Ovary (tissue), 7 donors: ENCODE measurements at regions not wholly inside any gene's neighbourhood (a gene's known extent, or its start where the extent isn't known, plus 50 kb on each side); places are given as distances from the start of the nearest gene placed in this dataset.
A peak's percentile ranks its signal among the peaks of the same experiment; 100 is the strongest.

ENCODE experiments used
- DNase-seq, 5 donors: peaks; one replicate each; pipeline ENCODE4 v3.0.0-alpha.2; 2019 to 2020
- H3K27ac ChIP-seq, 2 donors: fragments of 200-600 bp; one replicate each; pipeline versions ENCODE4 v1.5.1 to v1.8.0; 2019 to 2022
- H3K27me3 ChIP-seq: fragments of 200-600 bp; one replicate; pipeline ENCODE4 v1.8.0; 2022
- H3K36me3 ChIP-seq: fragments of 200-600 bp; sonication (generic); one replicate; pipeline ENCODE4 v1.5.1; 2019
- H3K4me1 ChIP-seq: one replicate; pipeline ENCODE4 v1.8.1; 2013; ENCODE audit warnings: mild to moderate bottlenecking, moderate library complexity; ENCODE audit not compliant: insufficient read depth
- H3K4me3 ChIP-seq: fragments of 200-600 bp; sonication (generic); one replicate; pipeline ENCODE4 v1.5.1; 2017
- H3K9me3 ChIP-seq, 2 donors: fragments of 200-600 bp in 1 of 2; sonication (generic) in 1 of 2; one replicate each; pipeline versions ENCODE4 v1.5.1 to v1.8.1; 2013 to 2019; ENCODE audit warnings: mild to moderate bottlenecking in 1 of 2, moderate library complexity in 1 of 2
- EP300 ChIP-seq: sonication (generic); formaldehyde crosslinking; IDR thresholded peaks from one replicate; pipeline ENCODE4 v1.6.1; 2017; ENCODE audit warnings: antibody characterized with exemption
- POLR2A ChIP-seq: fragments of 450-650 bp; IDR thresholded peaks from one replicate; pipeline ENCODE4 v1.6.1; 2017; ENCODE audit warnings: antibody characterized with exemption, mild to moderate bottlenecking, moderate library complexity
- WGBS, 3 donors: extraction: QIAGEN DNeasy Blood & Tissue Kit in 1 of 3; methylation state at CpG; one replicate each; pipeline versions ENCODE4 v1.1.5 to v1.1.7; 2013 to 2017; 5-methylcytosine and 5-hydroxymethylcytosine counted together
- intact Hi-C, 4 donors: fragments of 100-400 bp; cut with DNase I; formaldehyde crosslinking; loops; one replicate each; pipeline versions ENCODE4 v1.11.0 to v1.15.1; 2022 to 2023
- TF ChIP-seq, protein P1 (sequence below), 3 donors: fragments of 450-650 bp in 2 of 3; fragments of 200-600 bp in 1 of 3; IDR thresholded peaks; one replicate each; pipeline versions ENCODE4 v1.5.1 to v1.8.0; 2016 to 2022; ENCODE audit warnings: antibody characterized with exemption in 3 of 3, mild to moderate bottlenecking in 1 of 3
- donor health status: DM: no; HTN: no; CAD: no; lungs with moderate emphysema.
- donor health status: DM: no; HTN: no; CAD: no.
- donor health status: Bipolar disorder and iron deficiency.
- donor health status: DM: no; HTN: no; CAD: no.
- donor health status: DM: yes; HTN: yes; CAD: no.

- Histone ChIP-seq H3K27me3 (no peaks in the 10 kb centered on the region), H3K9me3 (no peaks in the 10 kb centered on the region), H3K27ac (no peak overlapping the region), H3K36me3 (no peaks in the 10 kb centered on the region), H3K4me1 (peaks cover 2% of the 10 kb centered on the region), H3K4me3 (no peak overlapping the region)
- TF ChIP-seq EP300 = no peak
- TF ChIP-seq POLR2A = no peak
- TF ChIP-seq, protein P1, sequence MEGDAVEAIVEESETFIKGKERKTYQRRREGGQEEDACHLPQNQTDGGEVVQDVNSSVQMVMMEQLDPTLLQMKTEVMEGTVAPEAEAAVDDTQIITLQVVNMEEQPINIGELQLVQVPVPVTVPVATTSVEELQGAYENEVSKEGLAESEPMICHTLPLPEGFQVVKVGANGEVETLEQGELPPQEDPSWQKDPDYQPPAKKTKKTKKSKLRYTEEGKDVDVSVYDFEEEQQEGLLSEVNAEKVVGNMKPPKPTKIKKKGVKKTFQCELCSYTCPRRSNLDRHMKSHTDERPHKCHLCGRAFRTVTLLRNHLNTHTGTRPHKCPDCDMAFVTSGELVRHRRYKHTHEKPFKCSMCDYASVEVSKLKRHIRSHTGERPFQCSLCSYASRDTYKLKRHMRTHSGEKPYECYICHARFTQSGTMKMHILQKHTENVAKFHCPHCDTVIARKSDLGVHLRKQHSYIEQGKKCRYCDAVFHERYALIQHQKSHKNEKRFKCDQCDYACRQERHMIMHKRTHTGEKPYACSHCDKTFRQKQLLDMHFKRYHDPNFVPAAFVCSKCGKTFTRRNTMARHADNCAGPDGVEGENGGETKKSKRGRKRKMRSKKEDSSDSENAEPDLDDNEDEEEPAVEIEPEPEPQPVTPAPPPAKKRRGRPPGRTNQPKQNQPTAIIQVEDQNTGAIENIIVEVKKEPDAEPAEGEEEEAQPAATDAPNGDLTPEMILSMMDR (IDR thresholded peaks at IDR 0.05) = no peak
- no peak for DNase-seq
- intact Hi-C loops = no loop called here
Measured at GRCh38 chr6:22621701-22622100, 52.3 kb downstream of the HDGFL1 start.

DNA sequence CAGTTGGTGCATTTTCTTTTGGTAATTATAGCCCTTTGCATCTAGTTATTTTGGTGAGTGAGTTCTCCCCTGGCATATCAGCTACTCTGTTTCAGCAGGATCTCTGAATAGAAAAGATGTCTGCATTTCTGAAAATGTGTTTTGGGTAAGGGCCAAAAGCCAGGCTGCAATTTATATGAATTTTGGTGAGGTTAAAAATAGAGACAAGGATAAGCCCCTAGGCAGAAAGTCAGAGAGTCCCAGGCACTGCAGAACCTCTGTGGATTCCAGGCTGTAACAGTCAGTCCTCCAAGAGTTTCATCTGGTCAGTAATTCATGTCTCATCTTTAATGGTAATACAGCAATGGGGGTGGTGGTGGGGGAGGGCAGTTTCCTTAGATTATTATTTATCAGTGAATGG lies 53.0 kb downstream of the HDGFL1 start:
- no peak overlapping the region for H3K27ac ChIP-seq
- intact Hi-C loops = no loop called here
- TF ChIP-seq EP300 = no peak
- TF ChIP-seq POLR2A = no peak
- TF ChIP-seq, protein P1 (IDR thresholded peaks at IDR 0.05) = no peak
- DNase-seq = no peak
- no peak overlapping the region for H3K4me3 ChIP-seq
- no peaks in the 10 kb centered on the region for H3K36me3 ChIP-seq
- no peaks in the 10 kb centered on the region for H3K27me3 ChIP-seq
- H3K9me3 ChIP-seq = no peaks in the 10 kb centered on the region
- peaks cover 2% of the 10 kb centered on the region for H3K4me1 ChIP-seq

GRCh38 chr6:22622813-22623212 lies 53.4 kb downstream of the HDGFL1 start:
- 72 to 86% (median 82%) methylated on average over 3 of the region's 3 CpGs for WGBS, 3 donors
- no peak for DNase-seq
- H3K36me3 ChIP-seq = no peaks in the 10 kb centered on the region
- TF ChIP-seq, protein P1 (IDR thresholded peaks at IDR 0.05) = no peak
- H3K4me1 ChIP-seq = peaks cover 2% of the 10 kb centered on the region
- H3K4me3 ChIP-seq = no peak overlapping the region
- H3K9me3 ChIP-seq = no peaks in the 10 kb centered on the region
- intact Hi-C loops = no loop called here
- H3K27me3 ChIP-seq = no peaks in the 10 kb centered on the region
- H3K27ac ChIP-seq = no peak overlapping the region

- no peak for DNase-seq
- no peaks in the 10 kb centered on the region for H3K9me3 ChIP-seq
- intact Hi-C loops = loop anchor here in 1 of 4 donors (5.0 kb wide), 1 partner anchor 1930 kb away; no protein-coding TSS in a partner anchor
- H3K36me3 ChIP-seq = no peaks in the 10 kb centered on the region
- TF ChIP-seq POLR2A = no peak
- no peak for TF ChIP-seq EP300
- TF ChIP-seq, protein P1 (IDR thresholded peaks at IDR 0.05) = no peak
- 89 to 94% (median 93%) methylated on average over 2 of the region's 2 CpGs for WGBS, 3 donors
- H3K27ac ChIP-seq = no peak overlapping the region
- H3K4me3 ChIP-seq = no peak overlapping the region
- peaks cover 2% of the 10 kb centered on the region for H3K4me1 ChIP-seq
- no peaks in the 10 kb centered on the region for H3K27me3 ChIP-seq
Measured at GRCh38 chr6:22627644-22628043, 58.3 kb downstream of the HDGFL1 start.

- 4 to 7% (median 5%) methylated on average over 2 of the region's 2 CpGs for WGBS, 3 donors
- H3K27me3 ChIP-seq = no peaks in the 10 kb centered on the region
- no peaks in the 10 kb centered on the region for H3K36me3 ChIP-seq
- peak overlapping the region in 1 of 2 donors; percentile 49 for H3K27ac ChIP-seq
- DNase-seq = peak; percentile 49 to 78 (median 68)
- no peaks in the 10 kb centered on the region for H3K9me3 ChIP-seq
- H3K4me3 ChIP-seq = no peak overlapping the region
- TF ChIP-seq, protein P1 (IDR thresholded peaks at IDR 0.05) = no peak
- TF ChIP-seq EP300 (no peak), POLR2A (no peak)
- H3K4me1 ChIP-seq = peaks cover 2% of the 10 kb centered on the region
- intact Hi-C loops = no loop called here
Measured at GRCh38 chr6:22631091-22631490, 61.7 kb downstream of the HDGFL1 start.
